A204.1 (cell line): ENCODE measurements at regions not wholly inside any gene's neighbourhood (a gene's known extent, or its start where the extent isn't known, plus 50 kb on each side); places are given as distances from the start of the nearest gene placed in this dataset.
"Not testable (repeated sequence)": the region's sequence is repeated elsewhere in the genome, so short reads cannot be mapped to it uniquely, and the experiment has no call there.

Experiments used
- FAIRE-seq: peaks from 2 replicates; lab custom pipeline; 2012; peaks lifted over from hg19 to GRCh38; lab: Jason Lieb, UNC

DNA sequence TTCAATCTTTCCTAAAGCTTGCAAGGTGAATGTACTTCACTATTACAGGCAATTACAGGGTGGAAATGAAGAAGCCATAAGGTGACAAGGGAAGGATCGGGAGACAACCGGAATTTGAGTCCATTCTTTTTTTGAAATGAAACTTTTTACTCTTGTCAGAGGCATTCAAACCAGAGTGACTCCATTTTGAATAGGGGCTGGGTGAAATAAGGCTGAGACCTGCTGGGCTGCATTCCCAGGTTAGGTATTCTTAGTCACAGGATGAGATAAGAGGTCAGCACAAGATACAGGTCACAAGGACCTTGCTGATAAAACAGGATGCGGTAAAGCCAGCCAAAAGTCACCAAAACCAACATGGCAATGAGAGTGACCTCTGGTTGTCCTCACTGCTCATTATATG is 363.3 kb downstream of the TYW1 start:
- no peak for FAIRE-seq

DNA sequence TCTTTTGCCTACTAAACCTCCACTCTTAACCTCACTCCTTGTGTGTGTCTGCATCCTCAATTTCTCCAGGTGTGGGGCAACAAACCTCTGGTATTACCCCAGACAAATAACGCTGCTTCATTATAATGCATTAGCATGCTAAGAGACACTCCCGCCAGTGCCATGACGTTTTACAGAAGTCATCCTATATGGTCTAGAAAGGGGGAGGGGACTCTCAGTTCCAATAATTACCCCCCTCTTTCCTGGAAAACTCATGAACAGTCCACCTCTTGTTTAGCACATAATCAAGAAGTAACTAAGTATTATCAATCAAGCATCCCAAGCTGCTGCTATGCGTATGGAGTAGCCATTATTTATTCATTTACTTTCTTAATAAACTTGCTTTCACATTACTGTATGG is 364.5 kb downstream of the TYW1 start:
- no peak for FAIRE-seq

DNA sequence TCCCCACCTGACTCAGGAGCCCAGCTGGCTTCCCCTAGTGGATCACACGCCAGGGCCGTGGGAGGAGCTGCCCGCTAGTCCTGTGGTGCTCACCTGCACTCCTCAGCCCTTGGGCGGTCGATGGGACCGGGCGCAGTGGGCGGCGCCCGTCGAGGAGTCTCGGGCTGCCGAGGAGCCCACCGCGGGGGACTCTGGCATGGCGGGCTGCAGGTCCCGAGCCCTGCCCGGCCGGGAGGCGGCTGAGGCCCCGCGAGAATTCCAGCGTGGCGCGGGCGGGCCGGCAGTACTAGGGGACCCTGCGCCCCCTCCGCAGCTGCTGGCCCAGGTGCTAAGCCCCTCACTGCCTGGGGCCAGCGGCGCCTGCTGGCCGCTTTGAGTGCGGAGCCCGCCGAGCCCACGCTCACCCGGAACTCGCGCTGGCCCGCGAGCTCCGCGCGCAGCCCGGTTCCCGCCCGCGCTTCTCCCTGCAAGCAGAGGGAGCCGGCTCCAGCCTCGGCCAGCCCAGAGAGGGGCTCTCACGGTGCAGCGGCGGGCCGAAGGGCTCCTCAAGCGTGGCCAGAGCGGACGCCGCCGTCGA is 367.9 kb downstream of the TYW1 start:
- no peak for FAIRE-seq

DNA sequence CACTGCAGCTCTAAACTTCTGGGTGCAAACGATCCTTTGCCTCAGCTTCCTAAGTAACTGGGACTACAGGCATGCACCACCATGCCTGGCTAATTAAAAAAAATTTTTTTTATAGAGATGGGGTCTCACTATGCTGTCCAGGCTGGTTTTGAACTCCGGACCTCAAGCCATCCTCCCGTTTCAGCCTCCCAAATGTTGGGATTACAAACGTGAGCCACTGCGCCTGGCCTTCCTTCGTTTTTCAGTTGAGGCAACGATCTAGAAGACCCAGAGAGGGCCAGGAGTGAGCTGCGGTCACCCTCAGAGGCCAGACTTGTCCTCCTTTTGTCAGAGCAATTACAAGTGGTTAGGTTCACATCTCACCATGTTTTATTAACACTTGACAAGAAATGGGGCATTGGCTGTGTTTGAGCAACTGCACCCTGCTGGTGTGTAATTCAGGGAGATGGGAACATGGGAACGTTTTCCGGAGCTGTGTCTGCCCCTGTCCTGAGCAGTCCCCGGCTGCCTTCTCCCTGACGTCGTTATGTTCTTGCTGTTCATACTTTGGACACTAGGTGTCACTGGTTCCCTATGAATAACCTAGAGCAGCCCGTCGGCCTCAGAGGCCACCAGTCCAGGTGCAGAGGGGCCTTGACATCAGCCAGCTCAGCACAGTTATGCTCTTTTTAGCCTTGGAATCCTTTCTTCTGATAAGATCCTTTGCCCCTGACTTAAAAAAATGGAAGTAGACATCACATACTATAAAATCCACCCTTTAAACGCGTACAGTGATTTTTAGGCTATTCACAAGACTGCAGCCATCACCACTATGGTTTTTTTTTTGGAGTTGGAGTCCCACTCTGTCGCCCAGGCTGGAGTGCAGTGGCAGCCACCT is 375.0 kb downstream of the TYW1 start:
- peak; percentile 49 for FAIRE-seq

DNA sequence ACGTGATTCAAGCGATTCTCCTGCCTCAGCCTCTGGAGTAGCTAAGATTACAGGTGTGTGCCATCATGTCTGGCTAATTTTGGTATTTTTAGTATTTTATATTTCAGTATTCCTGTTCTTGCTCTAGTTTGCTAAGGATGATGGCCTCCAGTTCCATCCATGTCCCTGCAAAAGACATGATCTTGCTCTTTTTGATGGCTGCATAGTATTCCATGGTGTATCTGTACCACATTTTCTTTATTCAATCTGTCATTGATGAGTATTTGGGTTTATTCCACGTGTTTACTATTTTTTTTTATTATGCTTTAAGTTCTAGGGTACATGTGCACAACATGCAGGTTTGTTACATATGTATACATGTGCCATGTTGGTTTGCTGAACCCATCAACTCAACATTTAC is 376.8 kb downstream of the TYW1 start:
- not testable (repeated sequence) for FAIRE-seq

DNA sequence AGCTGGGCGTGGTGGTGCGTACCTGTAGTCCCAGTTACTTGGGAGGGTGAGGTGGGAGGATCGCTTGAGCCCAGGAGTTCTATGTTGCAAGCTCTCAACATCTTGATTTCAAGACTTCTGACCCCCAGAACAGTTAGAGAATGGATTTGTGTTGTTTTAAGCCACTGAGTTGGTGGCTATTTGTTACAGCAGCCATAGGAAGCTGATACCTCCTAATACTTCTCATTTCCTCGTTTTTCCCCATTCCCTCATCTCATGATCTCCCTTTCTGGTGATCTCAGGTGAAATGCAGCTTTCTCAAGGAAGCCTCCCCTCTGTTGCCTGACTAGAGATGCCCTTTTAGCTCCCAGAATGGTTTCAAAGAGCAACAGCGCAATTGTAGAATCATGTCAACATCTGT is 378.8 kb downstream of the TYW1 start:
- FAIRE-seq = no peak

DNA sequence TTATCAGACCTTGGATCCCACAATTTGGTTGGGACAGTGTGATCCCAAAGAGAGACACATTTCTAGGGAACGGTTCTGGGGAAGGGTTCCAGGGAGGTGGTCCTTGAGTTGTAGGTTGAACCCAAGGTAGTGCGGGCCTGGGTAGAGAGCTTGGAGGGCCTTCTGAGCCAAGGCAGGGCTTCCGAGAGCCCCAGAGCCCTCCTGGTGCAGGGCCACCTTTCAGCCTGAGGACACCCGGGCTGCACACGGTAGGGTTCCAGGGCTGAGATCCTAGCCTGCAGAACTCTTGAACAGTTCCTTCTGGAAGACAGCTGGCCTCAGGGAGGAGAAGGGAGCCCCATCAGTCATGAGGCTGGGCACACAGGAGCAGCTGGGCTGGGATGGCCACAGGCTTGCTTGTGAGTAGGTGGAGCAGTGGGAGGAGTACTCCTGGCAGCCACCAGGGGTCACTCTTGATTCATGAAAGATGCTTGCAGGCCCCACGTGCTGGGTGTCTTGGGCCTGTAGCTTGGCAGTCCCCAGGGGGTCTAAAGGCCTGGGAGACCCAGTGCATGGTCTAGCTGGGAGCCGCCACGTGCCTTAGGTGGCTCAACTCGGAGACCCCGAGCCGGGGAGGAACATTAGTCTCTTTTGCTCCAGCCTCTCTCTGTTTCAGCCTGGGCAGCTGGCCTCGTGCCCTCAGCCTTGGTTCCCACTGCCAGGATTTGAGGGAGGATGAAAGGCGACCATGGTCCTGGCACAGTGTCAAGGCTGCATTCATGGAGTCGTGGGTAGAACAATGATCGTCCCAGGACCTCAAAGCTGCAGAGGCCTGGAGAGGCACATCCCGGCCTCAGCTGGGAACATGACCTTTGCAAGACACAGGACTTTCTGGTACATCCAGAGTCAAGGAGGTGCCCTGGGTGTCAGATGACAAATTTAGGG is 381.6 kb downstream of the TYW1 start:
- FAIRE-seq = no peak

DNA sequence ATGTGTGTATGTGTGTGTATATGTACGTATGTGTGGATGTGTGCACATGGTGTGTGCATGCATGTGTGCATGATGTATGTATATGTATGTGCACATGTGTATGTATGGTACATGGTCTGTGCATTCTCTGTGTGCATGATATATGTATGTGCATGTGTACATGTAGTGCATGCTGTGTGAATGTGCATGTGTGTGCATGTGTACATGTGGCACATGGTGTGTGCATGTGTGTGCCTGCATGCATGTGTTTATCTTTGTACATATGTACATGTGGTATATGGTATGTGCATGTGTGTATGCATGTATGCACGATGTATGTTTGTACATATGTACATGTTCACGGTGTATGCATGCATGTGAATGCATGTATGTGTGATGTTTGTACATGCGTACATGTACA is 383.7 kb downstream of the TYW1 start:
- no peak for FAIRE-seq

DNA sequence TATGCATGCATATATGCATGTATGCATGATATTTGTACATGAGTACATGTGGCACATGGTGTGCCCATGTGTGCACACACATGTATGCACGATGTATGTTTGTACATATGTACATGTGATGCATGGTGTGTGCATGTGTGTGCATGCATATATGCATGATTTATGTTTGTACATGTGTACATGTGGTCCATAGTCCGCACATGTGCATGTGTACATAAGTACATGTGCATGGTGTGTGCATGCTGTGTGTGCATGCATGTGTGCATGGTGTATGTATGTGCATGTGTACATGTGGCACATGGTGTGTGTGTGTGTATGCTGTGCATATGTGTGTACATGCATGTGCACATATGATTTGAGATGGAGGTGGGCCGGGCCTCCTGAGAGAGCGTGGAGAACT is 384.2 kb downstream of the TYW1 start:
- FAIRE-seq = no peak

DNA sequence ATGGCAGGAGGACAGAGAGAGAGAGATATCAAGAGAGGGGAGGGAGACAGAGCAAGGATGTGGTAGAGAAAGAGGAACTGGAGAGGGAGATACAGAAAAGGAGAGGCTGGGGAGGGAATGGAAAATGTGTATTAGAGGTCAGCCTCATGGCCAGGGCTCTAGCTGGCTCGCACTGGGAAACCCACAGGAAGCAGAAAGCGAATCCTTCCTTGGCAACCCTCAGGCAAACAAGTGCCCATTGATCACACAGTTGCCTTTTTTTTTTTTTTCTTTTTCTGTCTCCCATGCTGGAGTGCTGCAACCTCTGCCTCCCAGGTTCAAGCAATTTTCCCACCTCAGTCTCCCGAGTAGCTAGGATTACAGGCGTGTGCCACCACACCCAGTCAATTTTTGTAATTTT is 391.2 kb downstream of the TYW1 start:
- FAIRE-seq = no peak

DNA sequence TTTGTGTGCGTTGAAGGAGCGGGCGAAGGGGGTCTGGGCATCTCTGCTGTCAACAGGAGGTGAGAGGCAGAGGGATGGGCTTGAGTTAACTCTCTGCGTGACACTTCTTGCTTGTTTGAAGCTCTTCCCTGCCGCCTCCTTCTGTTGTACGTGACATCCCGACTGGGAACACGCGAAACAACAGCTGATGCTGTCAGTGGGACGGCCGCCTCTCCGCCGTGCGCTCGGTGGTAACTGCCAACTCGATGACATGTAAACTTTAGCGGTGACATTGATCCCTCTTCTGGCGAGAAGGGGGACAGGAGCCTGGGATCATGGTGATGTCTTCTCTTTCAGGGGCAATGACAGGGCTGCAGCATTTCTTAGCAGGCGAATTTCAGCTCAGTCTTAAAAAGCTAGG is 394.5 kb downstream of the TYW1 start:
- no peak for FAIRE-seq

DNA sequence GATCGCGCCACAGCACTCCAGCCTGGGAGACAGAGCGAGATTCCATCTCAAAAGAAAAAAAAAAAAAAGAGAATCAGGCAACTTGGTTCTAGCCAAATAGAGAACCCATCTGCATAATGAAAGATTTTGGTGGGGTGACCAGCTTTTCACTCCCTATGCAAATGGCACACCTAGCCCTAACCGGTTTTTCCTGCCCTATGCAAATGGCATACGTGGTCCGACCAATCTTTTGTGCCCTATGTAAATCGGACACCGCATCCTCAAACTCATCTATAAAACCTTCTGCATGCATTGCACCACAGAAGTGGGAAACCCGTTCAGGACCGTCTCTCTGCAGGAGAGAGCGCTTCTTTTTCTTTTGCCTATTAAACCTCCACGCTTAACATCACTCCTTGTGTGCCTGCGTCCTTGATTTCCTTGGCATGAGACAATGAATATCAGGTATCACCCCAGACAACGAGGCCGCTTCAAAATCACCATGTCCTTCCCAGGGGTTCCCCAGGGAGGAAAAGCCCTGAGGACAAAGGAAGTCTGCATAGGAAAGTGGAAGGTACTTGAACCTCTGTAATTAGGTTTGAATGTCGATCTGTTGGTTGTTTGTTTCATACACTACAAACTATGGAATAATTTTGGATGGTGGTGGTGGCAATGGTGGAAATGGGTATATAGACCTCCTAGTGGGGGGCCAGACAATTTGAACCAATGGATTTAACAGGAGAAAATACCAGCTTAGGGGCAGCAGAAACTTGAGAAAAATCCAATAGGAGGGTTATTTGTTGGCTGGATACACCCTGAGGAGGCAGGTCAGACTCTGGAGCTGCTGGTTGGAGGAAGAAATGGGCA is 396.2 kb downstream of the TYW1 start:
- no peak for FAIRE-seq

DNA sequence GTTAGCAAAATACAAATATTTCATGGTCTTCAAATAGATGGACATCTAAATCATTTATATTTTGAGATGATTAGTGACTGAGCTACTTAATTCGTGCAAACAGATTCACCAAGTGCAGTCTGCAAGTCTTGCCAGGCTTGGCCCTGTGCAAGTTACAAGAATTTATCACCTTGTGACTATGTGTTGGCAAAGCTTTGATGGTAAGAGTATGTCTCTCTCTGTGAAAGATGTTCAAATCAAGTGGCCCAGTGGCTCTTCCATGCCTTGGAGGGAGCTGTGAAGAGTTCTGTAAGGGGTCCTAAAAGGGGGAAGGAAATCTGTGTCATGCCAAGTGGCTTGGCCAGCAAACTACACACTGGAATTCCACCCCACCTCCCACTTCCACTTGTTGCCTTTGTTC is 397.3 kb downstream of the TYW1 start:
- FAIRE-seq = no peak

DNA sequence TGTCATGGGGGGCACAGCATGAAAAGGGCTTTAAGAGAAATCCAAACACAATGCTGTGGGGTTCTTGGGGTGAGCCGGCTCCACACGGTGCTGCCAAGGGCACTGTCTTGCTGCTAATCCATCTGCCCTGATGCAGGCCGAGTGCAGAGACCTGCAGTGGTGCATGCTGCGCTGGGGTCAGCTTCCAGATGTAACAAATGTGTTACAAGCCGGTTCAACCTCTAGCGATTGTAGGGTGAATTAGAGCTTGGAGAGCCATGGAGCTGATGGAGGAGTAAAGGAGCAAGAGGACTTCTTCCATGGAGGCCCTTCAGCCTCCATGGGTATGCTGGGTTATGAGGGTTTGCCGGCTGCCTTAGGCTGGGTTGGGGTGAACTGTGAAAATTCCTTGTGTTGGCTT is 402.3 kb downstream of the TYW1 start:
- FAIRE-seq = no peak

DNA sequence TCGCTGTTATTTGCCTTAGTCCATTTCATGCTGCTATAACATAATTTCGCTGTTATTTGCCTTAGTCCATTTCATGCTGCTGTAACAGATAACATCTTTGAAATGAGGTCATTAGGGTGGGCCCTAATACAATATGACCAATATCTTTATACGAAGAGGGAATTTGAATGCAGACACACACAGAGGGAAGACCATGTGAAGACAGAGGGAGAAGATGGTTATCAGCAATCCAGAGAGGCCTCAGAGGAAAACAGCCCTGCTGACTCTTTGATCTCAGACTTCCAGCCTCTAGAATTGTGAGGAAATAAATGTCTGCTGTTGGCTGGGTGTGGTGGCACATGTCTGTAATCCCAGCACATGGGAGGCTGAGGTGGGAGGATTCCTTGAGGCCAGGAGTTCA is 404.9 kb downstream of the TYW1 start:
- no peak for FAIRE-seq

DNA sequence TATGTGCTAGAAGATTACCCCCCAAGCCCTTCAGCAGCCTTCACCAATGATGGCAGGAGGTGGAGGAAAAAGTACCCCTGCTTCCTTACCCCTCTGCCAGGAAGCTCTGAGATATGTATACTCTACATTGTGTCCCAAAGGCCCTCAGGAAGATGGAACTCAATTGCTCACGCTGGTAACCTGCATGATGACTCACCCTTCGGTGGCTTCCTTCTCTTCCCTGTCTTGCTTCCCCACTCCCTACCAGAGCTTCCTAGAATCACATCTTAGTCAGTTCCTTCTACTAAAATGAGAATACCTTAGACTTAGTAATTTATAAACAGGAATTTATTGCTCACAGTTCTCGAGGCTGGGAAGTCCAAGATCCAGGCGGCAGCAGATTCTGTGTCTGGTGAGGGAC is 405.6 kb downstream of the TYW1 start:
- FAIRE-seq = no peak

DNA sequence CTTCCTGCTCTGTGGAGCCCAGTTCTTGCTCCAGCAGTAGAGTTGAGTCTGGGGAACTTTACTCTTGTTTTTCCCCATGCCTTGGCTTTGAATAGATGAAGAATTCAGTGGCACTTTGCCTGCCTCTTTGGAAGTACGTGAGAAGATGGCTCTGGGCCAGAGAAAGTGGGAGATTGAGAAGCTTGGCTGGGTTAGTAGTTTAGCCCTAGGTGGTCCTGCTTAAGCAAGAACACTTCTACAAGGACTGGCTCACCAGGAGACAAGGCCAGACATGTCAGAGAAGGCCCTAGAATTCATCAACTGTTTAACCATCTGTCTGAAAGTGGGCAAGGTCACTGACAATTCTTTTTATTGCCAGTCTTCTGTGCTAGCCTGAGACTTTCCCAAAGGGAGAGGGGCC is 410.3 kb downstream of the TYW1 start:
- no peak for FAIRE-seq

DNA sequence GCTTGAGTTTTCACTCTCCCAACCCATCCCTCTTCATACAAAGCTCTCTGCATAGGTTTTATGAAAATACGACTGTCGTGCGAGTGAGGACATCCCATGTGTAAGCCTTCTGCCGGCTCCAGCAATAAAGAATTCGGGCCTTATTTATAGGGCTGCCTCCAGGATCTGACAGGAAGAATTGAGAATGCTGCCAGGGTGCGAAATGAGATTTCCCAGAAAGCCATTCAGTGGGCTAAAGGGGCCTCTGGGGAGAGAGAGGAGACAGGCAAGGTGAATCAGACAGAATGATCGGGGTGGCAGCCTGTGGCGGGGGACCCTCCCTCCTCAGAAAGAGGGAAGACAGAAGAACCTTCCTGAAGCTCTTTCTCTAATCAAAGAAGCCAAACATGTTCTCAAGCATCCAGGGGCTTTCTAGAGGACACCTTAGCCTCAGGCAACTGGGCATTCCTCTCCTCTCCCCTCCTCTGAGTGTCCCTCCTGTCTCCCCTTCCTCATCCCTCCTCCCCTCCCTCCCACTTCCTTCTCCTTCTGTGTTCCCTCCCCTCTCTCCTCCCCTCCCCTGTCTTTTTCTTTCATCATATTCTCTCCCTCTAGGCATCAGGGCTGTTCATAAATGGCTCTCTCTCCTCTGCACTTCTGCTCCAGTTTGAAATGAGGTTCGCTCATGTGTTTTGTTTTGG is 410.9 kb downstream of the TYW1 start:
- no peak for FAIRE-seq

DNA sequence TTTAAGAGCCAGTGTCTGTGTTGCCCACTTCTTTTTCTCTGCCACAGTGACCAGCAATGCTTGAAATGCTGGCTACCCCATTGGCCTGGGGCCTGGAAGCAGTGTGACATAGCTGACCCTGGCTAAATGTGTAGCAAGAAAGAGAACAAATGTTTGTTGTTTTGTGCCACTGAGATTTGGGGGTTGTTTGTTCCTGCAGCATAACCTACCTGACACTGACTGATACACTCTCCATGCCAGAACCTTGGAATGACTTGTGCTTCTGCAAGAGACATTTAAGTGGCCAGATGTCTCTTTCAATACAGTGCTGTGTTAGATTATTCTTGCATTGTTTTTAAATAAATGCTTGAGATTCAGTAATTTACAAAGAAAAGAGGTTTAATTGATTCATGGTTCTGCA is 411.5 kb downstream of the TYW1 start:
- no peak for FAIRE-seq

DNA sequence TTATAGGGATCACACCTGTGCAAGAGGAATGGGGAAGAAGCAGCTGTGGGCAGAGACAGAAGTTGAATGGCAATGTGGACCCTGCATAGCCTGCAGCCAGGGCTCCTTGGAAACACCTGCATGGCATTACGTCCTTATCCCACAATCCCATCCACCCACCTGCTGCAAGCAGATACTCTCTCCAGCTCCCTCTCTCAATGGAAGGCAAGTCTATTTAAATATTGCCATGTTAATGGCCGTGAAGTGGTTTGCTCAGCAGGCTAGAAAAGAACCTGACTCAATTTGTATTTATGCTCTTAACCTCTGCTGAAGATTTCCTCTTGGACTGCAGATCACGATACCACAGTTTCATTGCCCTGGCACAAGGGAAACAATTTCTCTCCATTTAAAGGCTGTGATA is 417.0 kb downstream of the TYW1 start:
- no peak for FAIRE-seq

DNA sequence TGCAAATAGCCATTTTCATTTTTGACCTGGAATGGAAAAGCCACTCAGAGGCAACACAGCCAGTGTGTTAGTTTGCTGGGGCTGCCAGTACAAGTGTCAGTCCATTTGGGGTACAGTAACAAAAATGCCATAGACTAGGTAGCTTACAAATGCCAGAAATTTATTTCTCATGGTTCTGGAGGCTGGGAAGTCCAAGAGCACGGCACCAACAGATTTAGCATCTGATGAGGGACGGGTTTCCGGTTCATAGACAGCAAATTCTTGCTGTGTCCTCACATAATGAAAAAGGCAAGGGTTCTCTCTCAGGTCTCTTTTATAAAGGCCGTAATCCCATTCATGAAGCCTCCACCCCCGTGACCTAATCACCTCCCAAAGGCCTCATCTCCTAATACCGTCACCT is 418.2 kb downstream of the TYW1 start:
- no peak for FAIRE-seq

DNA sequence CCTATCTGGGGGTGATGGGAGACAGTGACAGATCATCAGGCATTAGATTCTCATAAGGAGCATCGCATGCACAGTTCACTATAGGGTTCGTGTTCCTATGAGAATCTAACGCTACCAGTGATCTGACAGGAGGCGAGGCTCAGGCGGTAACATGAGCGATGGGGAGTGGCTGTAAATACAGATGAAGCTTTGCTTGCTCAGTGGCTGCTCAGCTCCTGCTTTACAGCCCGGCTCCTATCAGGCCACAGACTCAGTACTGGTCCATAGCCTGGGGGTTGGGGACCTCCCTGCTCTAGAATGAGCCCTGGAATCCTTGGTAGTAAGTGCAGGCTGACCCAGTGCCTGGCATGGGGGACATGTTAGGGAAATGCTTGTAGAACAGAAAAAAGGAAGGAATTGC is 426.0 kb downstream of the TYW1 start:
- FAIRE-seq = no peak
